ENCODE measurements at regions not wholly inside any gene's neighbourhood (a gene's known extent, or its start where the extent isn't known, plus 50 kb on each side); places are given as distances from the start of the nearest gene placed in this dataset.

GRCh38 chr14:39614297-39614923, 182.2 kb upstream of the FBXO33 start:
- H3K9me3 Mint-ChIP-seq = peaks cover 13% of the 10 kb centered on the region
- ATAC-seq = no peak
- peaks cover 3% of the 10 kb centered on the region for H3K4me1 Mint-ChIP-seq (ENCODE audit: low read depth)
- CTCF ChIA-PET = no interaction called here
- TF ChIP-seq CTCF (IDR thresholded peaks at IDR 0.05) = no peak
- H3K27me3 Mint-ChIP-seq = no peaks in the 10 kb centered on the region
- H3K27ac Mint-ChIP-seq = no peak overlapping the region
- POLR2A ChIA-PET = no interaction called here
- H3K4me3 Mint-ChIP-seq = no peak overlapping the region
- intact Hi-C loops (cut with micrococcal nuclease) = no loop called here
- no peak for DNase-seq
- no peaks in the 10 kb centered on the region for H3K36me3 Mint-ChIP-seq (ENCODE audit: low read depth)

- H3K27ac Mint-ChIP-seq = no peak overlapping the region
- no peak overlapping the region for H3K4me3 Mint-ChIP-seq
- peaks cover 3% of the 10 kb centered on the region for H3K4me1 Mint-ChIP-seq (ENCODE audit: low read depth)
- ATAC-seq = no peak
- peaks cover 1% of the 10 kb centered on the region for H3K36me3 Mint-ChIP-seq (ENCODE audit: low read depth)
- no peaks in the 10 kb centered on the region for H3K27me3 Mint-ChIP-seq
- intact Hi-C loops (cut with micrococcal nuclease) = no loop called here
- TF ChIP-seq CTCF (IDR thresholded peaks at IDR 0.05) = no peak
- ChIA-PET CTCF (no interaction called here), POLR2A (no interaction called here)
- peaks cover 25% of the 10 kb centered on the region for H3K9me3 Mint-ChIP-seq
- no peak for DNase-seq
Measured at GRCh38 chr14:39609119-39609518, 176.9 kb upstream of the FBXO33 start.

GRCh38 chr14:39607978-39608377, 175.7 kb upstream of the FBXO33 start:
- ChIA-PET CTCF (no interaction called here), POLR2A (no interaction called here)
- DNase-seq (no peak), ATAC-seq (no peak)
- Mint-ChIP-seq H3K4me3 (no peak overlapping the region), H3K9me3 (peaks cover 28% of the 10 kb centered on the region), H3K4me1 (ENCODE audit: low read depth) (peaks cover 8% of the 10 kb centered on the region), H3K36me3 (ENCODE audit: low read depth) (peaks cover 1% of the 10 kb centered on the region), H3K27me3 (no peaks in the 10 kb centered on the region), H3K27ac (no peak overlapping the region)
- TF ChIP-seq CTCF (IDR thresholded peaks at IDR 0.05) = no peak
- intact Hi-C loops (cut with micrococcal nuclease) = no loop called here

- POLR2A ChIA-PET = no interaction called here
- no peak for TF ChIP-seq CTCF (IDR thresholded peaks at IDR 0.05)
- H3K9me3 Mint-ChIP-seq = peaks cover 43% of the 10 kb centered on the region
- H3K27me3 Mint-ChIP-seq = no peaks in the 10 kb centered on the region
- peaks cover 10% of the 10 kb centered on the region for H3K4me1 Mint-ChIP-seq (ENCODE audit: low read depth)
- no peak overlapping the region for H3K4me3 Mint-ChIP-seq
- H3K36me3 Mint-ChIP-seq (ENCODE audit: low read depth) = peaks cover 3% of the 10 kb centered on the region
- intact Hi-C loops (cut with micrococcal nuclease) = no loop called here
- no peak for DNase-seq
- H3K27ac Mint-ChIP-seq = no peak overlapping the region
- ATAC-seq = no peak
- CTCF ChIA-PET = no interaction called here
Measured at GRCh38 chr14:39603942-39604341, 171.7 kb upstream of the FBXO33 start.

- Mint-ChIP-seq H3K9me3 (peaks cover 20% of the 10 kb centered on the region), H3K4me3 (no peak overlapping the region), H3K36me3 (ENCODE audit: low read depth) (no peaks in the 10 kb centered on the region), H3K27ac (no peak overlapping the region), H3K4me1 (ENCODE audit: low read depth) (no peaks in the 10 kb centered on the region), H3K27me3 (no peaks in the 10 kb centered on the region)
- POLR2A ChIA-PET = no interaction called here
- CTCF ChIA-PET = no interaction called here
- DNase-seq = no peak
- no peak for ATAC-seq
- intact Hi-C loops (cut with micrococcal nuclease) = no loop called here
- TF ChIP-seq CTCF (IDR thresholded peaks at IDR 0.05) = no peak
Measured at GRCh38 chr14:39593377-39593776, 161.1 kb upstream of the FBXO33 start.
